ENCODE measurements at regions not wholly inside any gene's neighbourhood (a gene's known extent, or its start where the extent isn't known, plus 50 kb on each side); places are given as distances from the start of the nearest gene placed in this dataset.

DNA sequence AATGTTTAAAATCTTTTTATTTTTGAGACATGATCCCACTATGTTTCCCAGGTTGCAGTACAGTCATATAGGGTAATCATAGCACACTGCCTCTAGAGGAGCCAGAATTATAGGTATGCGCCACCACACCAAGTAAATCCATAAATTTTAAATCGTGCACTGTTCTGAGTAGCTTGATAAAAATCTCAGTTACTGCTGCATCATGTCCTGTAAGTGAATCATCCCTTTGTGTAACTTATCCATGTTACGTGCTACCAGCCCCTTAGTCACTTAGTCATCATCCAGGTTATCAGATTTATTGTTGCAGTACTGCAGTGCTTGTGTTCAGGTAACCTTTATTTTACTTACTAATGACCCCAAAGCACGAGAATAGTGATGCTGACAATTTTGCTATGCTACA, 1770.9 kb downstream of the BRINP3 start:
- peak; percentile 75 for DNase-seq (ENCODE audit: low read depth)
- H3K4me3 ChIP-seq (replicated peaks; ENCODE audit: low read depth, low read length): no peak overlapping the region
- TF ChIP-seq, protein P1, sequence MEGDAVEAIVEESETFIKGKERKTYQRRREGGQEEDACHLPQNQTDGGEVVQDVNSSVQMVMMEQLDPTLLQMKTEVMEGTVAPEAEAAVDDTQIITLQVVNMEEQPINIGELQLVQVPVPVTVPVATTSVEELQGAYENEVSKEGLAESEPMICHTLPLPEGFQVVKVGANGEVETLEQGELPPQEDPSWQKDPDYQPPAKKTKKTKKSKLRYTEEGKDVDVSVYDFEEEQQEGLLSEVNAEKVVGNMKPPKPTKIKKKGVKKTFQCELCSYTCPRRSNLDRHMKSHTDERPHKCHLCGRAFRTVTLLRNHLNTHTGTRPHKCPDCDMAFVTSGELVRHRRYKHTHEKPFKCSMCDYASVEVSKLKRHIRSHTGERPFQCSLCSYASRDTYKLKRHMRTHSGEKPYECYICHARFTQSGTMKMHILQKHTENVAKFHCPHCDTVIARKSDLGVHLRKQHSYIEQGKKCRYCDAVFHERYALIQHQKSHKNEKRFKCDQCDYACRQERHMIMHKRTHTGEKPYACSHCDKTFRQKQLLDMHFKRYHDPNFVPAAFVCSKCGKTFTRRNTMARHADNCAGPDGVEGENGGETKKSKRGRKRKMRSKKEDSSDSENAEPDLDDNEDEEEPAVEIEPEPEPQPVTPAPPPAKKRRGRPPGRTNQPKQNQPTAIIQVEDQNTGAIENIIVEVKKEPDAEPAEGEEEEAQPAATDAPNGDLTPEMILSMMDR (IDR thresholded peaks at IDR 0.05; ENCODE audit: low read length, missing control alignments): no peak

DNA sequence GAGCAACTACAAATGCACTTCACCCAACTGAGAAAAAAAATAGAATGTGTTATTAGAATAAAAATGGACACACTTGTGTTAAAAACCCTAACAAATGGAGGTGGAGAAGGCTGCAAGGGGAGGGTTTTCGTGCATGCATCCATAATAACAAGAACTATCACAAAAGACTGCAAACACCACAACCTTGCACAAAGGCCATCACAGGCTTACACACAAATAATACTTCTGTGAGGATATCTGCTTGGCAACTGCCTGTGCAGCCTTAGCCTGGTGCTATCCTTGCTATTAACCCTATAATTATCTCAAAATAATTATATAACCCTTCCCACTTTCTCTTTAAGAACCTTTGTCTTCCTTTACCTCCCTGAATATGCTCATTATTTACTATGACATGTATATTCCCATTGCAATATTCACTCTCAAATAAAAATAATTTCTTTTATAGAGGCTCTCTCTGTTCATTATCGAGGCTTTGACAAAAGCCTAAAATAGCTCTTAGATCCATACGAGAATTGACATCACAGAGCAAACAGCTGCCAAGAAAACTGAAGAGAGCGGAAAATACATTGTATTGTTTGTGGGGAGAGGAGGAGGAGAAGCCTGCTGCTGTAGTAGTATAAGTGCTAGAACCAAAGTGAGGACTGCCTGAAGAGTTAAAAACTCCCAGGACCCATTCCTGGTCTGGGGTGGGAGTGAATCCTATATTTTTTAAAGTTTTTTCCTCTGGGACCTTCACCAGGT, 1768.7 kb downstream of the BRINP3 start:
- TF ChIP-seq, protein P1 (IDR thresholded peaks at IDR 0.05; ENCODE audit: low read length, missing control alignments): no peak
- DNase-seq (ENCODE audit: low read depth): peak; percentile 60
- H3K4me3 ChIP-seq (replicated peaks; ENCODE audit: low read depth, low read length): no peak overlapping the region

DNA sequence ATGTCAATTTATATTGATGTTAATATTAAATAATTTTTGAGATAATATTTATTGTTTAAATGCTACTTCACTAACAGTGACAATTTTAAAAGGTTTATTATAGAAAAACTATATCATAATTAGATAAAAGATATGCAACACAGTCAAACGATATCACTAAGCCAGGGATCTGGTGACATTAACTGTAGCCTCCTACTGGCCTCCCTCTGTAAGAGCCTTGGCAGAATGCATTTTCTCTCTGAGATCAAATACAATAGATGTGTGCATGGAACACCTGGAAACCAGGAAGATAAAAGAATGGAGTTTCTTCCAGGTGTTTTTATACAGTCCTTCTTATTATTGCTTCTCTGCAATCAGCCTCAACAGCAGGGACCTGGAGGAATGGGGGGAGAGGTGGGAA, 1762.1 kb downstream of the BRINP3 start:
- DNase-seq (ENCODE audit: low read depth): no peak
- TF ChIP-seq, protein P1 (IDR thresholded peaks at IDR 0.05; ENCODE audit: low read length, missing control alignments): peak; percentile 10
- no peak overlapping the region for H3K4me3 ChIP-seq (replicated peaks; ENCODE audit: low read depth, low read length)

DNA sequence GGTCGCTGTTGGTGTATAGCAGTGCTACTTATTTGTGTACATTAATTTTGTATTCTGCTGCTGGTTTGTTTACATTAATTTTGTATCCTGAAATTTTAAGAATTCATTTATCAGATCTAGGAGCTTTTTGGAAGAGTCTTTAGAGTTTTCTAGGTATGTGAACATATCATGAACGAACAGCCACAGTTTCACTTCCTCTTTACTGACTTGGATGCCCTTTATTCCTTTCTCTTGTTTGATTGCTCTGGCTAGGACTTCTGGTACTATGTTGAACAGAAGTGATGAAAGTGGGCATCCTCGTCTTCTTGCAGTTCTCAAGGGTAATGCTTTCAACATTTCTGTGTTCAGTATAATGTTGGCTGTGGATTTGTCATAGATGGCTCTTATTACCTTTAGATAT, 1757.9 kb downstream of the BRINP3 start:
- DNase-seq (ENCODE audit: low read depth): no peak
- TF ChIP-seq, protein P1 (IDR thresholded peaks at IDR 0.05; ENCODE audit: low read length, missing control alignments): no peak
- H3K4me3 ChIP-seq (replicated peaks; ENCODE audit: low read depth, low read length): no peak overlapping the region

DNA sequence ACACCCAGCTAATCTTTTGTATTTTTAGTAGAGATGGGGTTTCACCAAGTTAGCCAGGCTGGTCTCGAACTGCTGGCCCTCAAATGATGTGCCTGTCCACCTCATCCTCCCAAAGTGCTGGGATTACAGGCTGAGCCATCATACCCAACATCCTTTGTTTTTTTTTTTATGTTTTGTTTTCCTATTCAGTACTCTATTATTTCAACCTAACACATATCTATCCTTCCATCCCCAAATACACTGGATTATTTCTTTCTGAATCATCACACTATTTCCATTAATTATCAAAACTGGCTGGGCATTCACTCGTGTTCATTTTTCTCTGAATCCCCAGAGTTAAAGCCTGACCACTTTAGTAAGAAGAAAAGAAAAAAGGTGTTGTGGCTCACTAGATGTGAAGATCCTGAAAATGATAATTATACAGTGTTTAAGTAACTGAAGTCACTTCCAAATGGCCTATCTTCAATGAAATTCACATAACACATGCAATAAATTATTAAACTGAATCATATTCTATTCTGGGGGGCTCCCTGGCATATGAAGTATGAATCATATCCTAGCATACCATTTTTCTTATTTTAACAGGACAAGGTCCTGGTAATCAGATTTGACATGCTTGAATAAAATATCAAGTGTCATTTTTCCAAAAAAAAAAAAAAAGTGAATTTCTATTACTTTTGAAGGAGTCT, 1754.2 kb downstream of the BRINP3 start:
- no peak for DNase-seq (ENCODE audit: low read depth)
- H3K4me3 ChIP-seq (replicated peaks; ENCODE audit: low read depth, low read length): no peak overlapping the region
- TF ChIP-seq, protein P1 (IDR thresholded peaks at IDR 0.05; ENCODE audit: low read length, missing control alignments): no peak

DNA sequence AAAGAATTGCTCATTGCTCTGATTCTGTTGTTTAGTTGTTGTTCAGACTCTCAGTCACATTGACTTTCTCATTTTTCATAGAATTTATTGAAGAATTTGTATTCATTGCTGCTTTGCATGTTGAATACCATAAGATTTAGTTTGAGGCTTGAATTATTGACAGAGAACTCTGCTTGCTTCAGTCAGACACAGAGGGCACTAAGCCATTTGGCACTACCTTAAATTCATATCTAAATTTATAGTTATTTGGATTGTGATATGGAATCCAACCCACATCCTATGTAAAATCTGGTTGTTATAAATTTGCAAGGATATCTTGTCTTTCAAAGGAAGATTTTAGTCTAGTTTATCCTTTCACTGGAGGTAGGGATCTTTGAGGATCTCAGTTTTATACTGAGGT, 1748.6 kb downstream of the BRINP3 start:
- H3K4me3 ChIP-seq (replicated peaks; ENCODE audit: low read depth, low read length): no peak overlapping the region
- DNase-seq (ENCODE audit: low read depth): no peak

More for the DNA sequence above, 1748.6 kb downstream of the BRINP3 start:
- TF ChIP-seq, protein P1 (IDR thresholded peaks at IDR 0.05; ENCODE audit: low read length, missing control alignments): no peak
